IMR-90 (cell line): ENCODE measurements at regions not wholly inside any gene's neighbourhood (a gene's known extent, or its start where the extent isn't known, plus 50 kb on each side); places are given as distances from the start of the nearest gene placed in this dataset.

Source experiments
- ATAC-seq: fragments of 200-7000 bp; cut with Tn5 transposase; 2 replicates; pipeline ENCODE4 v1.9.1; 2020; ENCODE audit warnings: low read depth, mild to moderate bottlenecking, moderate library complexity
- BruUV-seq: library from RNA; stranded (reverse); fragments of 400-500 nt; replicated peaks from 2 replicates; lab custom pipeline; 2021; lab: Mats Ljungman, UMichigan
- CTCF ChIA-PET: fragments of 300-600 bp; formaldehyde crosslinking; extraction: SDS; loops from one replicate; lab custom pipeline; 2021; ENCODE audit warnings: antibody characterized with exemption; lab: Yijun Ruan, JAX
- POLR2A ChIA-PET: fragments of 300-600 bp; sonication (Branson Sonifier 250); formaldehyde crosslinking; loops from one replicate; lab custom pipeline; 2022; ENCODE audit warnings: antibody characterized with exemption; ENCODE audit not compliant: unreplicated experiment; lab: Charles Lee
- DNase-seq: peaks from one replicate; pipeline ENCODE4 v3.0.0; 2013
- H2AFZ ChIP-seq: replicated peaks from 2 replicates; pipeline ENCODE3; 2013; ENCODE audit warnings: low read length, mild to moderate bottlenecking; ENCODE audit not compliant: poor library complexity
- H2AK5ac ChIP-seq: 2 replicates; pipeline ENCODE4 v1.6.1; 2013; ENCODE audit warnings: low read depth, low read length, inconsistent platforms
- H2AK9ac ChIP-seq: replicated peaks from 2 replicates; pipeline ENCODE3; 2013; ENCODE audit warnings: mild to moderate bottlenecking, low read depth, low read length, moderate library complexity; ENCODE audit not compliant: poor library complexity
- H2BK120ac ChIP-seq: 2 replicates; pipeline ENCODE4 v1.6.1; 2013; ENCODE audit warnings: low read depth, low read length, inconsistent platforms
- H2BK15ac ChIP-seq: 3 replicates; pipeline ENCODE4 v1.6.1; 2013; ENCODE audit warnings: low read depth, low read length, inconsistent platforms
- H2BK20ac ChIP-seq: 2 replicates; pipeline ENCODE4 v1.6.1; 2013; ENCODE audit warnings: low read depth, mild to moderate bottlenecking, inconsistent platforms, low read length, moderate library complexity
- H2BK5ac ChIP-seq: 2 replicates; pipeline ENCODE4 v1.6.1; 2013; ENCODE audit warnings: mild to moderate bottlenecking, low read depth, low read length, inconsistent platforms; ENCODE audit not compliant: poor library complexity, severe bottlenecking
- H3K14ac ChIP-seq: replicated peaks from 2 replicates; pipeline ENCODE4 v1.6.1; 2013; ENCODE audit warnings: low read depth, low read length, inconsistent platforms
- H3K18ac ChIP-seq: 2 replicates; pipeline ENCODE4 v1.6.1; 2013; ENCODE audit warnings: low read depth, low read length, control low read depth
- H3K23ac ChIP-seq: 2 replicates; pipeline ENCODE4 v1.6.1; 2013; ENCODE audit warnings: low read depth, low read length, inconsistent platforms
- H3K27ac ChIP-seq: 2 replicates; pipeline ENCODE4 v1.5.1; 2013; ENCODE audit warnings: mild to moderate bottlenecking, control low read depth, low read length; ENCODE audit not compliant: insufficient read depth
- H3K27me3 ChIP-seq: 2 replicates; pipeline ENCODE4 v1.6.1; 2013; ENCODE audit warnings: low read length; ENCODE audit not compliant: control insufficient read depth, insufficient read depth
- H3K36me3 ChIP-seq: 2 replicates; pipeline ENCODE4 v1.6.1; 2013; ENCODE audit warnings: low read length, mixed read lengths; ENCODE audit not compliant: control insufficient read depth, insufficient read depth
- H3K4ac ChIP-seq: 2 replicates; pipeline ENCODE4 v1.6.1; 2013; ENCODE audit warnings: low read depth, low read length, inconsistent platforms
- H3K4me1 ChIP-seq: 2 replicates; pipeline ENCODE4 v1.6.1; 2013; ENCODE audit warnings: low read length, mixed read lengths; ENCODE audit not compliant: control insufficient read depth, insufficient read depth
- H3K4me2 ChIP-seq: 2 replicates; pipeline ENCODE4 v1.6.1; 2013; ENCODE audit warnings: low read depth, mild to moderate bottlenecking, control low read depth, low read length, moderate library complexity
- H3K4me3 ChIP-seq: 2 replicates; pipeline ENCODE4 v1.5.1; 2013; ENCODE audit warnings: low read depth, mild to moderate bottlenecking, control low read depth, low read length, moderate library complexity; ENCODE audit not compliant: insufficient read depth
- H3K56ac ChIP-seq: 2 replicates; pipeline ENCODE4 v1.6.1; 2013; ENCODE audit warnings: low read length, inconsistent platforms; ENCODE audit not compliant: insufficient read depth; ENCODE audit errors: extremely low read depth
- H3K79me1 ChIP-seq, 2 experiments: 2 replicates each; pipeline ENCODE4 v1.6.1; 2013; ENCODE audit warnings: low read length in 2 of 2, inconsistent platforms in 1 of 2, low read depth in 1 of 2
- H3K9ac ChIP-seq: 2 replicates; pipeline ENCODE4 v1.6.1; 2013; ENCODE audit warnings: low read depth, low read length, control low read depth
- H3K9me1 ChIP-seq: 2 replicates; pipeline ENCODE4 v1.6.1; 2013; ENCODE audit warnings: low read length, inconsistent platforms; ENCODE audit not compliant: insufficient read depth
- H3K9me3 ChIP-seq: 2 replicates; pipeline ENCODE4 v1.6.1; 2013; ENCODE audit warnings: low read length; ENCODE audit not compliant: control insufficient read depth, insufficient read depth
- H4K20me1 ChIP-seq: 2 replicates; pipeline ENCODE4 v1.6.1; 2013; ENCODE audit warnings: low read length, inconsistent platforms; ENCODE audit not compliant: insufficient read depth
- H4K5ac ChIP-seq: 2 replicates; pipeline ENCODE4 v1.6.1; 2013; ENCODE audit warnings: mild to moderate bottlenecking, low read depth, low read length, control low read depth
- H4K8ac ChIP-seq, 2 experiments: 2 replicates each; pipeline ENCODE4 v1.6.1; 2013; ENCODE audit warnings: low read depth in 2 of 2, low read length in 2 of 2, control low read depth in 1 of 2, inconsistent platforms in 1 of 2
- H4K91ac ChIP-seq: 2 replicates; pipeline ENCODE4 v1.6.1; 2013; ENCODE audit warnings: low read depth, low read length, inconsistent platforms; ENCODE audit not compliant: insufficient read depth
- BHLHE40 ChIP-seq: fragments of 150-350 bp; IDR thresholded peaks from 2 replicates; pipeline ENCODE4 v1.6.1; 2016; ENCODE audit warnings: mild to moderate bottlenecking, low read depth, low read length
- CEBPB ChIP-seq: IDR thresholded peaks from 2 replicates; pipeline ENCODE4 v1.6.1; 2012; ENCODE audit warnings: low read depth, low read length, improper control_type of control experiment
- CHD1 ChIP-seq: IDR thresholded peaks from 2 replicates; pipeline ENCODE4 v1.6.1; 2012; ENCODE audit warnings: low read depth, low read length, improper control_type of control experiment
- FOS ChIP-seq: fragments of 150-350 bp; IDR thresholded peaks from 2 replicates; pipeline ENCODE4 v1.6.1; 2016; ENCODE audit warnings: low read depth, low read length
- MAFK ChIP-seq: IDR thresholded peaks from 2 replicates; pipeline ENCODE4 v1.6.1; 2012; ENCODE audit warnings: low read depth, low read length, improper control_type of control experiment
- MAZ ChIP-seq: IDR thresholded peaks from 2 replicates; pipeline ENCODE4 v1.6.1; 2012; ENCODE audit warnings: low read depth, mild to moderate bottlenecking, low read length, improper control_type of control experiment, moderate library complexity, borderline replicate concordance
- NFE2L2 ChIP-seq: fragments of 150-350 bp; IDR thresholded peaks from 2 replicates; pipeline ENCODE4 v1.6.1; 2016; ENCODE audit warnings: low read depth, mild to moderate bottlenecking, low read length
- POLR2A ChIP-seq: IDR thresholded peaks from 2 replicates; pipeline ENCODE4 v1.6.1; 2012; ENCODE audit warnings: mild to moderate bottlenecking, low read depth, low read length
- RAD21 ChIP-seq: IDR thresholded peaks from 2 replicates; pipeline ENCODE4 v1.6.1; 2012; ENCODE audit warnings: low read length, improper control_type of control experiment
- RCOR1 ChIP-seq: IDR thresholded peaks from 2 replicates; pipeline ENCODE4 v1.6.1; 2012; ENCODE audit warnings: mild to moderate bottlenecking, low read length, improper control_type of control experiment; ENCODE audit not compliant: insufficient replicate concordance
- RFX5 ChIP-seq: IDR thresholded peaks from 2 replicates; pipeline ENCODE4 v1.8.0; 2012; ENCODE audit warnings: low read depth, mild to moderate bottlenecking, low read length, moderate library complexity
- WGBS, 2 experiments: methylation state at CpG; one replicate each; pipeline versions ENCODE4 v1.1.5 to v1.1.7; 2013; ENCODE audit warnings: missing lambda C conversion rate in 2 of 2; ENCODE audit not compliant: insufficient read length in 1 of 2; ENCODE audit errors: extremely low coverage in 2 of 2; 5-methylcytosine and 5-hydroxymethylcytosine counted together
- dilution Hi-C: fragments of 300-500 bp; cut with HindIII; formaldehyde crosslinking; loops from one replicate; pipeline ENCODE4 v1.14.3; 2018; ENCODE audit warnings: low sequenced_read_pairs; ENCODE audit not compliant: unreplicated experiment
- in situ Hi-C: fragments of 300-500 bp; cut with MboI; formaldehyde crosslinking; loops from 3 replicates; pipeline ENCODE4 v1.14.3; 2019; ENCODE audit warnings: low sequenced_read_pairs, inconsistent platforms, mixed read lengths
- intact Hi-C: fragments of 100-400 bp; cut with micrococcal nuclease; formaldehyde crosslinking; loops from 2 replicates; pipeline ENCODE4 v1.10.0; 2022
- TF ChIP-seq, protein P1 (sequence below): fragments of 150-350 bp; IDR thresholded peaks from 2 replicates; pipeline ENCODE4 v1.6.1; 2017; ENCODE audit warnings: mild to moderate bottlenecking, antibody characterized with exemption, low read length, low read depth
- TF ChIP-seq, protein P2 (sequence below): conservative IDR thresholded peaks from 2 replicates; pipeline ENCODE4 v1.5.1; 2012; ENCODE audit warnings: mild to moderate bottlenecking, low read depth, low read length, improper control_type of control experiment

DNA sequence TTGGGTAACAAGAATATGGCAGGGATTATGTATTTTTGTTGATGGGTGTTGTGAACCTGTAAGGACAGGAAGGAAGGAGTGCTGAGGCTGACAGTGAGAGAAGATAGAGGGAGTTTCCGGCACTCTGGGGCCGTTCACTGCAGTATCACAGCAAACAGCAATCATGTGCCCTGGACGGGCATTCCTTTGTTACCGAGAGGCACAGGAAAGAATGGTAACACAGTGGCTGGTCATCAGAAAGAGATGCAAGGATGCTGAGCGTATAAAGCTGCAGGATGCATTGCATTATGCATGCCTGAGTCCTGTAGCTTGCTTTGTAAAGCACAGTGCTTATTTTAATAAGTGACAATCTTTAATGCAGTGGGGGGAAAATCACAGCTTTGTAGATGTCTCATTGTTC lies 286.8 kb downstream of the RPS24 start:
- no peak overlapping the region for H2BK15ac ChIP-seq
- no peak overlapping the region for H4K5ac ChIP-seq
- peaks cover 7% of the 10 kb centered on the region for H3K27me3 ChIP-seq
- H3K79me1 ChIP-seq: no peaks in the 10 kb centered on the region
- no peak overlapping the region for H3K18ac ChIP-seq
- dilution Hi-C loops: no loop called here
- no peaks in the 10 kb centered on the region; the same call in 1 of the 2 replicates for H3K9me3 ChIP-seq
- no TSS peak for BruUV-seq
- no peak for DNase-seq
- no peaks in the 10 kb centered on the region for H4K20me1 ChIP-seq
- no peak overlapping the region for H4K91ac ChIP-seq
- H2BK20ac ChIP-seq: no peak overlapping the region
- CTCF ChIA-PET: no interaction called here
- H2BK120ac ChIP-seq: no peak overlapping the region
- H3K4me2 ChIP-seq: no peak overlapping the region
- H2AFZ ChIP-seq: no peak overlapping the region
- no peak overlapping the region for H3K23ac ChIP-seq
- no peaks in the 10 kb centered on the region for H3K36me3 ChIP-seq
- no peak overlapping the region for H4K8ac ChIP-seq
- no peak overlapping the region for H2AK9ac ChIP-seq
- no peak overlapping the region for H3K56ac ChIP-seq
- POLR2A ChIA-PET: no interaction called here
- in situ Hi-C loops: no loop called here
- no peak for ATAC-seq
- no peak overlapping the region for H2BK5ac ChIP-seq
- H3K4me1 ChIP-seq: peaks cover 3% of the 10 kb centered on the region; the same call in 1 of the 2 replicates
- WGBS, 2 experiments: 69% methylated on average over 3 of the region's 5 CpGs; no CpG with 5 or more reads in 1 of the 2 experiments
- H3K27ac ChIP-seq: no peak overlapping the region
- H3K9me1 ChIP-seq: no peaks in the 10 kb centered on the region
- no peak for TF ChIP-seq CEBPB
- TF ChIP-seq, protein P1, sequence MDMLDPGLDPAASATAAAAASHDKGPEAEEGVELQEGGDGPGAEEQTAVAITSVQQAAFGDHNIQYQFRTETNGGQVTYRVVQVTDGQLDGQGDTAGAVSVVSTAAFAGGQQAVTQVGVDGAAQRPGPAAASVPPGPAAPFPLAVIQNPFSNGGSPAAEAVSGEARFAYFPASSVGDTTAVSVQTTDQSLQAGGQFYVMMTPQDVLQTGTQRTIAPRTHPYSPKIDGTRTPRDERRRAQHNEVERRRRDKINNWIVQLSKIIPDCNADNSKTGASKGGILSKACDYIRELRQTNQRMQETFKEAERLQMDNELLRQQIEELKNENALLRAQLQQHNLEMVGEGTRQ: no peak
- TF ChIP-seq NFE2L2: no peak
- no peak for TF ChIP-seq POLR2A
- no peak for TF ChIP-seq MAFK
- no peak for TF ChIP-seq BHLHE40
- no peak for TF ChIP-seq RCOR1
- no peak for TF ChIP-seq CHD1
- TF ChIP-seq, protein P2, sequence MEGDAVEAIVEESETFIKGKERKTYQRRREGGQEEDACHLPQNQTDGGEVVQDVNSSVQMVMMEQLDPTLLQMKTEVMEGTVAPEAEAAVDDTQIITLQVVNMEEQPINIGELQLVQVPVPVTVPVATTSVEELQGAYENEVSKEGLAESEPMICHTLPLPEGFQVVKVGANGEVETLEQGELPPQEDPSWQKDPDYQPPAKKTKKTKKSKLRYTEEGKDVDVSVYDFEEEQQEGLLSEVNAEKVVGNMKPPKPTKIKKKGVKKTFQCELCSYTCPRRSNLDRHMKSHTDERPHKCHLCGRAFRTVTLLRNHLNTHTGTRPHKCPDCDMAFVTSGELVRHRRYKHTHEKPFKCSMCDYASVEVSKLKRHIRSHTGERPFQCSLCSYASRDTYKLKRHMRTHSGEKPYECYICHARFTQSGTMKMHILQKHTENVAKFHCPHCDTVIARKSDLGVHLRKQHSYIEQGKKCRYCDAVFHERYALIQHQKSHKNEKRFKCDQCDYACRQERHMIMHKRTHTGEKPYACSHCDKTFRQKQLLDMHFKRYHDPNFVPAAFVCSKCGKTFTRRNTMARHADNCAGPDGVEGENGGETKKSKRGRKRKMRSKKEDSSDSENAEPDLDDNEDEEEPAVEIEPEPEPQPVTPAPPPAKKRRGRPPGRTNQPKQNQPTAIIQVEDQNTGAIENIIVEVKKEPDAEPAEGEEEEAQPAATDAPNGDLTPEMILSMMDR: no peak
- no peak for TF ChIP-seq RFX5
- TF ChIP-seq FOS: no peak
- no peak for TF ChIP-seq MAZ
- no peak for TF ChIP-seq RAD21
- intact Hi-C loops: no loop called here
- no peak overlapping the region for H3K4ac ChIP-seq
- H3K4me3 ChIP-seq: no peak overlapping the region
- no peak overlapping the region for H3K9ac ChIP-seq
- H2AK5ac ChIP-seq: no peak overlapping the region
- no peak overlapping the region for H3K14ac ChIP-seq
